Left colon (tissue), 2 donors: ENCODE measurements at regions not wholly inside any gene's neighbourhood (a gene's known extent, or its start where the extent isn't known, plus 50 kb on each side); places are given as distances from the start of the nearest gene placed in this dataset.

Experiments used
- ATAC-seq: fragments of 200-7000 bp; cut with Tn5 transposase; one replicate; pipeline ENCODE4 v1.9.1; 2020; ENCODE audit warnings: mild to moderate bottlenecking, moderate library complexity
- DNase-seq, 2 donors: peaks; one replicate each; pipeline ENCODE4 v3.0.0-alpha.2; 2020
- intact Hi-C, 2 donors: fragments of 100-400 bp; cut with DNase I in 1 of 2; cut with micrococcal nuclease in 1 of 2; formaldehyde crosslinking; loops; one replicate each; pipeline versions ENCODE4 v1.11.2 to v1.14.0; 2022; cut with DNase I, micrococcal nuclease
- donor health status: DM: no; HTN: no; CAD: no.
- donor health status: DM: yes; HTN: yes; CAD: no.

- no peak for ATAC-seq
- no peak for DNase-seq
- intact Hi-C loops, result no loop called here
These were observed 396.5 kb downstream of the FOXG1 start for GRCh38 chr14:29163109-29163508.

GRCh38 chr14:29165431-29165830 lies 398.8 kb downstream of the FOXG1 start:
- intact Hi-C loops, result no loop called here
- DNase-seq (no peak), ATAC-seq (no peak)

- ATAC-seq, result no peak
- no peak for DNase-seq
- intact Hi-C loops, result no loop called here
These were observed 399.9 kb downstream of the FOXG1 start for GRCh38 chr14:29166507-29166906.

GRCh38 chr14:29168149-29168548 lies 401.6 kb downstream of the FOXG1 start:
- intact Hi-C loops, result no loop called here
- ATAC-seq (no peak), DNase-seq (no peak)

GRCh38 chr14:29169408-29169807 lies 402.8 kb downstream of the FOXG1 start:
- ATAC-seq (no peak), DNase-seq (no peak)
- intact Hi-C loops, result no loop called here

GRCh38 chr14:29175706-29176105 lies 409.1 kb downstream of the FOXG1 start:
- no peak for ATAC-seq
- no peak for DNase-seq
- intact Hi-C loops, result no loop called here

GRCh38 chr14:29176876-29177275 lies 410.3 kb downstream of the FOXG1 start:
- DNase-seq, result no peak
- intact Hi-C loops, result no loop called here

GRCh38 chr14:29178971-29179370 lies 412.4 kb downstream of the FOXG1 start:
- ATAC-seq (no peak), DNase-seq (no peak)
- intact Hi-C loops, result no loop called here

More at GRCh38 chr14:29176876-29177275, 410.3 kb downstream of the FOXG1 start:
- no peak for ATAC-seq

- DNase-seq (no peak), ATAC-seq (no peak)
- intact Hi-C loops, result no loop called here
These were observed 424.5 kb downstream of the FOXG1 start for GRCh38 chr14:29191092-29191491.

- intact Hi-C loops, result no loop called here
- ATAC-seq, result no peak
- DNase-seq, result no peak
These were observed 431.0 kb downstream of the FOXG1 start for GRCh38 chr14:29197557-29197956.

GRCh38 chr14:29205658-29206057 lies 439.1 kb downstream of the FOXG1 start:
- ATAC-seq, result no peak
- DNase-seq, result no peak
- intact Hi-C loops, result no loop called here

GRCh38 chr14:29215853-29216252 lies 449.3 kb downstream of the FOXG1 start:
- intact Hi-C loops, result no loop called here
- ATAC-seq, result no peak

GRCh38 chr14:29216268-29217232 lies 450.0 kb downstream of the FOXG1 start:
- ATAC-seq (no peak), DNase-seq (no peak)
- intact Hi-C loops, result no loop called here

More at GRCh38 chr14:29215853-29216252, 449.3 kb downstream of the FOXG1 start:
- no peak for DNase-seq

- ATAC-seq (no peak), DNase-seq (no peak)
- intact Hi-C loops, result no loop called here
These were observed 451.3 kb downstream of the FOXG1 start for GRCh38 chr14:29217813-29218450.

GRCh38 chr14:29220072-29220471 lies 453.5 kb downstream of the FOXG1 start:
- ATAC-seq (no peak), DNase-seq (no peak)
- intact Hi-C loops, result no loop called here

GRCh38 chr14:29220566-29220965 lies 454.0 kb downstream of the FOXG1 start:
- ATAC-seq (no peak), DNase-seq (no peak)
- intact Hi-C loops, result no loop called here

- DNase-seq (no peak), ATAC-seq (no peak)
- intact Hi-C loops, result no loop called here
These were observed 455.4 kb downstream of the FOXG1 start for GRCh38 chr14:29222006-29222405.

- ATAC-seq, result no peak
- intact Hi-C loops, result no loop called here
These were observed 456.2 kb downstream of the FOXG1 start for GRCh38 chr14:29222671-29223268.

GRCh38 chr14:29223947-29224346 lies 457.4 kb downstream of the FOXG1 start:
- DNase-seq (no peak), ATAC-seq (no peak)
- intact Hi-C loops, result no loop called here

More at GRCh38 chr14:29222671-29223268, 456.2 kb downstream of the FOXG1 start:
- no peak for DNase-seq

- ATAC-seq (no peak), DNase-seq (no peak)
- intact Hi-C loops, result no loop called here
These were observed 461.0 kb downstream of the FOXG1 start for GRCh38 chr14:29227631-29228030.
